HG02870 (cell line): ENCODE measurements at regions not wholly inside any gene's neighbourhood (a gene's known extent, or its start where the extent isn't known, plus 50 kb on each side); places are given as distances from the start of the nearest gene placed in this dataset.
A peak's percentile ranks its signal among the peaks of the same experiment; 100 is the strongest.
"Not testable (repeated sequence)": the region's sequence is repeated elsewhere in the genome, so short reads cannot be mapped to it uniquely, and the experiment has no call there.

Experiments
- ATAC-seq: cut with Tn5 transposase; IDR thresholded peaks from one replicate; pipeline ENCODE4 v1.9.1; 2021; ENCODE audit warnings: mild to moderate bottlenecking, moderate library complexity; ENCODE audit not compliant: unreplicated experiment

DNA sequence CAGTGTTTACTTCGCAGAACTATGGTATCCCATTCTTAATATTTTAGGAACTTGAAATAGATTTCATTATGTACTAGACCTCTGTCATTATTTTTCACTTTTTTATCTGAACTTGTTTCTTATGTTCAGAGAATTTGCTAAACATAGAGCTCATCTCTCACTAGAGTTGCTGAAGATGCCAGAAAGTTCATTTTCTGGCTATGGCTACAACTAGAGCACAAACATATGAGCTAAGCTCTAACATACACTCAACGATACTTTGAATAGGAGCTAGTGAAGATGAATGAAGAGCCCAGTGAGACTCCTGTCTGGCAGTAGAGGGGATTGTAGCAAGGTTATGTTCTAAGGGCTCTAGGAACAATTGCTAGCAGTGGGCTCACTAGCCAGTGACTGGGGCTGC, 582.2 kb downstream of the KIF4B start:
- no peak for ATAC-seq

DNA sequence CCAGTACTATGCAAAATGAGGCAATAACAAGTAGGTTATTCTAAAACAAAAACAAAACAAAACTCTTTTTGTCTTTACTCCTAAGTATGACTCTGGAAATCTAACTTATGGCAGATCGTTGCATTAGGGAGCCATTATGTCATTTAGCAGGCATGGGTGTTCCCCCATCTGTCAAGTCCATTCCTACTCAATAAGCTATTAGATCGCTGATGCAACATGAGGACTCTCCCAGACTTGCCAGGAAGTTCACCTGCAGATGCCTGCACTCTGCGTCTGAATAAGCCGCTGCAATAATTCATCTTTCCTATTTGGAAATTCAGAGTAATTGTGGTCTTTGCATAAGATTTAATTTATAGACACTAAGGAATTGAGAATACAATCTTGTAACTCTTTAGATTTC, 585.0 kb downstream of the KIF4B start:
- ATAC-seq: no peak

DNA sequence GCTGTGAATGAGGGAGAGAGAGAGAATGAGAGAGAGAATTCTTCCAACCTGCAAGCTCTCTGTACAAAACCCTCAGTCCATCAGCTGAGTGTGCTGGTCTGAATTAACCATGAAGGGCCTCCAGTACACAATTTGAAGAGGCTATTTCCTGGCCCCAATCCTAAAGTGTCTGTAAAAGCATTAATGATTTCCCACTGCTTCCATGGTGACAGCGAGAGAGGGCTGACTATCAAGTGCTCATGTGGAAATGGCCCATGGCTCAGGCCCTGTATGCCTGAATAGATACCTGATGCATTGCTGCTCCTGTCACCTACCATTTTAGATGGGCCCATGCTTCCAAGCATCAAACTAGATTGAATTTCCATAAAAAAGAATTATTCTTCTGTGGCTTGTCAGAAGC, 592.4 kb downstream of the KIF4B start:
- ATAC-seq: no peak

- ATAC-seq: peak; percentile 71
These were observed 603.3 kb downstream of the KIF4B start for GRCh38 chr5:155616779-155617392.

DNA sequence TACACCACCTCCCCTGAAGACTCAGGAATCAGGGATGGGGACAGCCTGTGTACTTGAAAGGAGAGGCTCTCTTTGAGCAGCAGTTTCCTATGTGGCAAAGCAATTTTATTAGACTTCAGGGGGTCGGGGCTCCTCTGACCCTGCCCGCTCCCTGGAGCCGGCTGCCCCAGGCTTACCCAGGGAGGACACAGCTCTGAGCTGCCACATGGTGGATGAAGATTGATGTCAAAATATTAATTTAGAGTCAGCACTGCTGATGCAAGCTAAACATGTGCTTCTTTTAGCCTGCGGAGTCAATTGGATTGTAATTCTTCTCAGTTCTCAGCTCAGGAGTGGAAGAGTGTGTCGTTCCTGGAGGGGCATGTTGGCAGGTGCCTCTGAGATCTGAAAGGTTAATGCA, 606.1 kb downstream of the KIF4B start:
- no peak for ATAC-seq

DNA sequence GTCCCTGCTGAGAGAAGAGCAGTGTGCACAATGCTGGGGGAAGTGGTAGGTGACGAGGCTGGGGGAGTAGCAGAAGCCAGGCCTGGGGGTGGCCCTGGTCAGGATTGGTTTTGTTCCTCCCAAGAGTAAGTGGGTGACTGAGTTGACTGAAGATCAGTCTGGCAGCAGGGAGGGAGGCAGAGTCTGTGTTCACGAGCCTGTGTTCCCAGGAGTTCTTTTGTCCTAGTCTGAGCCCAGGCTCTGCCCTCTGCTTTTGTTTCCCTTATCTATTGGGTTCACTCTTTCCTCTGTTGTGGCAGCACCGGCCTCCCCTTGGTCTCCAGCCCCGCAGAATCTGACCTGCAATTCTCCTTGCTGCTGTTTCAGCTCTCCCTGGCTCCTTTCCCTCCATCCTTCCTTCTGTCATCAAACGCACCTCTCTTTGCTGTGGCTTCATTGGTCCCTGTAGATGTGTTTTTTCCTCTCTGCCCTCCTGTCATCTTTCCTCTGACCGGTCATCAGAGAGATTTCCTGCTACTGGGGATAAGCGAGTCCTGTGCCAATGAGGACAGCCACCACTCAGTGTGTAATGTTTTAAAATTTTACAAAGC, 607.4 kb downstream of the KIF4B start:
- ATAC-seq: no peak

DNA sequence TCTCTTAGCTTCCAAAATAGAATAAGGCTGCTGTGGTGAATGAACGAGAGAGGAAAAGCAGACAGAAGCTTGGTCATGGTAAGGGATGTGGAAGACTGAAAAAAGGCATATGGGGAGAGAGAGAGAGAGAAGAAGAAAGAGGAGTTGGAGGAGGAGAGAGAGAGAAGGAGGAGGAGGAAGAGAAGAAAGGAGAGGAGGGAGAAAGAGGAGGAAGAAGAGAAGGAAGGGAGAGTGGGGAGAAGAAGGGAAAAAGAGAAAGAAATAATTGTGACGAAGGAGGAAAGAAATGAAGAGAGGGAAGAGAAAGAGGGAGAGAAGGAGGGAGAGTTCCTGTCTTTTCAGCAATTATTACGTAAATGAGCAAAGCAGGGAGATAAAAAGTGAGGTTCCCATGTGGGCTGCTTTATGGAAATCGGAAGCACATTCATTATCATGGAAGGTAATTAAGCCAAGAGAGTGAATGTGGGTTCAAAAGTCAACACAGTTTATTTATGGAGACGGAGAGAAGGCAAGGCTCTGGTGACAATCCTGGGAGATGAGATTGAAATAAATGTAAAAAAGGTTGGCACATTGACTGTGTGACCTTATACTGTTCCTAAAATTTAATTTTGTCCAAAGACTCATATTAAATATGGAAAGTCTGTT, 611.2 kb downstream of the KIF4B start:
- ATAC-seq: no peak

DNA sequence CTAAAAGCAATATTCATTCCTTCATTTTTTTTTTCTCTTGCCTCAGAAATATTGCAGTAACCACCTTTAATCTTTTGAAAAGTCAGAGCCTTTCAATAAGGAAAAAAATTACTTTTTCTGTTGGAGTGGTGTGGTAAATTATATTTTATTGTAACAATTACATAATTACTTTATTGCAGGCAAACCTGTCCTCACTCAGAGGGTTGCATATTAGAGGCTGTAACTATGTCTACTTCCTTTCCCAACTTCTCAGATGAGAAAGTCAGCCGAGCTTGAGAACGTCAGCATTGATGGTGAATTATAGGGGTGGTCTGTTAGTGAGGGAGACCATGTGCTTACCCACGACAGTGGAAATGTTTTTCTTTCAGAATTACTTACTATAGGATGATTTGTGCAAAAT, 611.8 kb downstream of the KIF4B start:
- no peak for ATAC-seq

DNA sequence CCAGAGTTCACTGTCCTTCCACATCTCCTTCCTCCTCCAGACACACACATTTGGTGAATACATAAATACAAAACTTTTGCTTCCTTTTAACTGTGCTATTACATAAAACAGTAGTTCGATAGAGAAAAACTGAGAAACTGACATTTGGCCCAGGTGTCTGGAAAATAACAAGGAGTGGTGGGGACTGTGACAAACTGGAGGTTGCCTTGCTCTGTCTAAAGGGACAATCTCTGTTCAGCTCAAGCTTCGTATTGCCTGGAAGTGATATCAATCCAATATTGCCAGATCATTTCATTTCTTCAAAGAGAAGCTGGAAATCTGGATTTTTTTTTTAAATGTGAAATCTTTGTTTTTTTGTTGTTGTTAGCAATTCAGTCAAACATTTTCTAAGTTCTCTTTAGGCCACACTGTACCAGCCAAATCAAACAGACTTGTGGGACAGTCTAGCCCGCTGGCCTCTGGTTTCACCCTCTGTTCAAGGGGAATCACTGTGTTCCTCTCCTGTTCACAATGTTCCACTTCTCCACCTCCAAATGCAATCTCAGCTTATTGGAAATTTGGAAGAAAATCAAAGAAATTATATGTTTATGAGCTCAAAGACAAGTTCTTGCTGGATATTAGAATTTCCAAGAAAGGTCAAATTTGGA, 612.5 kb downstream of the KIF4B start:
- ATAC-seq: no peak

GRCh38 chr5:155626592-155626991, 613.0 kb downstream of the KIF4B start:
- ATAC-seq: no peak

DNA sequence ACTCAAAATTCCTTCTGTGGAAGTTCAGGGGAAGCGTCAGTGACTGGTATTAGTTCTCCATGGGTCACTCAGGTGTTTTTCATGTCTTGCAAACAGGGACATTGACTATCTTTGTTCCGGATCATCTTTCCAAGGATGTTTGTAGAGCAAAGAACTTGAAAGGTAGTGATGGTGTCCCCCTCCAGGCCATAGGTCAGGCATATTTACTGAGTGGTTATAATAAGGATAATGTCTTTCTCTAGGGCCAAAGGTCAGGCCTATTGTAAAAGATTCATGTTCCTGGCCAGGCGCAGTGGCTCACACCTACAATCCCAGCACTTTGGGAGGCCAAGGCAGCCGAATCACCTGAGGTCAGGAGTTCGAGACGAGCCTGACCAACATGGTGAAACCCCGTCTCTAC, 614.8 kb downstream of the KIF4B start:
- no peak for ATAC-seq

DNA sequence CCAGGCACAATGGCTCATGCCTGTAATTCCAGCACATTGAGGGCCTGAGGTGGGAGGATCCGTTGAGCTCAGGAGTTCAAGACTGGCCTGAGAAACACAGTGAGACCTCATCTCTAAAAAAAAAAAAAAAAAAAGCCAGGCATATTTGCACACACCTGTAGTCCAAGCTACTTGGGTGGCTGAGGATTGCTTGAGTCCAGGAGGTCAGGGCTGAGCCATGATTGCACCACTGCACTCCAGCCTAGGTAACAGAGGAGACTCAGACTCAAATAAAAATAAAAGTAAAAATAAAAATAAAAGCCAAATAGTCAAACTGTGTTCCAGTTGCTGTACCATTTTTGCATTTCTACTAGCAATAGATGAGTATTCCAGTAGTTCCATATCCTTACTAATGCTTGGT, 616.0 kb downstream of the KIF4B start:
- ATAC-seq: no peak

GRCh38 chr5:155631116-155631515, 617.6 kb downstream of the KIF4B start:
- ATAC-seq: no peak

GRCh38 chr5:155633338-155633957, 619.9 kb downstream of the KIF4B start:
- no peak for ATAC-seq

- no peak for ATAC-seq
These were observed 636.1 kb downstream of the KIF4B start for GRCh38 chr5:155649666-155650065.

- no peak for ATAC-seq
These were observed 642.0 kb downstream of the KIF4B start for GRCh38 chr5:155655569-155655968.

DNA sequence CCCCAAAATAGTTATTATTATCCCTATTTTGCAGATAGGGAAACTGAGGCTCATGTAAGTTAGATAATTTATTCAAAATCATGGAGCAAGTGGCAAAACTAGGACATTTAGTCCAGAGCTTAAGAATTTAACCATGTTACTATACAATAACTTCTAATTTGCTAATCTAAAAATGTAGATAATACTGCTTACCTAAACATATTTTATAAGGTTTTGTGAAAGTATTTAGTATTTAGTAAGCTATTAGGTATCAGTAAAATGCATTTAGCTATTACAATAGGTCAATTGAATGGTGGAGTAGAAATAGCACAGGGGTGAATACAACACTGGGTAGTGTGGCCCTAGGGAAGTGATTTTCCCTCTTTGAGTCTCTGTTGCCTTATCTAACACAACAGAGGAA, 648.3 kb downstream of the KIF4B start:
- no peak for ATAC-seq

DNA sequence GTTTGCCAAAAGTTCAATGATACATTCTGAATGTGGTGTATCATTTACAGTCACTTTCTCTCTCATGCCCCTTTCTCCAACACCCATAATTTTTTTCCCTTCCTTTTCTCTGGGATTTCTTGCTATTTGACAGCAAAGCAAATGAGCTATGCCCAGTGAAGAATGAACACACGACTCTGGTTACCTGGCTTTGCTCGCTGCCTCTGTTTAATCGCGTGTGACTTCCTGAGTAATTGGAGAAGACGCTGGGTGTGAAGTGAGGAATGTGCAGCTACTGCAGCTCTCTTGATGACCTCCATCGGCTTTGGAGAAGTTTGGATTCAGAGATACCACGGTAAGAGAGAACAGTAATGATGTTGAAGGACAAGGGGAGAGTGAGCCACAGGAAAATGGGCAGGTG, 651.8 kb downstream of the KIF4B start:
- no peak for ATAC-seq

GRCh38 chr5:155672001-155672400, 655.0 kb upstream of the SGCD start:
- ATAC-seq: not testable (repeated sequence)

GRCh38 chr5:155676967-155677366, 650.0 kb upstream of the SGCD start:
- peak; percentile 95 for ATAC-seq

- ATAC-seq: no peak
These were observed 648.6 kb upstream of the SGCD start for GRCh38 chr5:155678371-155678770.

- ATAC-seq: no peak
These were observed 647.4 kb upstream of the SGCD start for GRCh38 chr5:155679530-155679929.
